Kidney epithelial cell (primary cell): ENCODE measurements at regions not wholly inside any gene's neighbourhood (a gene's known extent, or its start where the extent isn't known, plus 50 kb on each side); places are given as distances from the start of the nearest gene placed in this dataset.

ENCODE experiments used
- DNase-seq: peaks from one replicate; pipeline ENCODE4 v3.0.0-alpha.2; 2010; ENCODE audit warnings: low read depth
- H3K27me3 ChIP-seq: 2 replicates; pipeline ENCODE4 v1.6.0; 2011; ENCODE audit warnings: low read length; ENCODE audit not compliant: control insufficient read depth, insufficient read depth
- H3K36me3 ChIP-seq: 2 replicates; pipeline ENCODE4 v1.5.1; 2011; ENCODE audit warnings: low read length; ENCODE audit not compliant: control insufficient read depth, insufficient read depth
- H3K4me3 ChIP-seq: 2 replicates; pipeline ENCODE4 v1.5.1; 2011; ENCODE audit warnings: low read depth, mild to moderate bottlenecking, control low read depth, low read length
- TF ChIP-seq, protein P1 (sequence below): IDR thresholded peaks from 2 replicates; pipeline ENCODE4 v1.5.1; 2011; ENCODE audit warnings: mild to moderate bottlenecking, moderate library complexity, low read length, control low read depth, inconsistent platforms; ENCODE audit not compliant: insufficient read depth, poor library complexity, severe bottlenecking

DNA sequence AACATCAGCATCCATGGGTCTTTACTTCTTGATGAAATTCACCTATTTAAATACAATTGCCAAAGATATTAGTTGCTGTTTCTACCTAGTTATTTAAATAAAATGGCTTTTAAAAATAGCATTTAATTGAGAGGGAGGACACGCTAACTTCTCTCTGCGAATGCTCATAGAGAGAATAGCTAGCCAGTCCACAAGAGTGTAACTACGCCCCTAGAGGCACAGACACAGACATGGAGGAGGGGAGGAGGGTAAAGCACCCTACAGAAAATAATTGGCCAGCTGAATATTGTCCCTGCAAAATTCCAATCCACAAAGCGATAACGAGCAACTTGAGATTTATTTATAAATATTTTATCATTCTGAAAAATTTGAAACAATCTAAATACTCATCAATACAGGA lies 97.0 kb upstream of the PAPOLG start:
- TF ChIP-seq, protein P1, sequence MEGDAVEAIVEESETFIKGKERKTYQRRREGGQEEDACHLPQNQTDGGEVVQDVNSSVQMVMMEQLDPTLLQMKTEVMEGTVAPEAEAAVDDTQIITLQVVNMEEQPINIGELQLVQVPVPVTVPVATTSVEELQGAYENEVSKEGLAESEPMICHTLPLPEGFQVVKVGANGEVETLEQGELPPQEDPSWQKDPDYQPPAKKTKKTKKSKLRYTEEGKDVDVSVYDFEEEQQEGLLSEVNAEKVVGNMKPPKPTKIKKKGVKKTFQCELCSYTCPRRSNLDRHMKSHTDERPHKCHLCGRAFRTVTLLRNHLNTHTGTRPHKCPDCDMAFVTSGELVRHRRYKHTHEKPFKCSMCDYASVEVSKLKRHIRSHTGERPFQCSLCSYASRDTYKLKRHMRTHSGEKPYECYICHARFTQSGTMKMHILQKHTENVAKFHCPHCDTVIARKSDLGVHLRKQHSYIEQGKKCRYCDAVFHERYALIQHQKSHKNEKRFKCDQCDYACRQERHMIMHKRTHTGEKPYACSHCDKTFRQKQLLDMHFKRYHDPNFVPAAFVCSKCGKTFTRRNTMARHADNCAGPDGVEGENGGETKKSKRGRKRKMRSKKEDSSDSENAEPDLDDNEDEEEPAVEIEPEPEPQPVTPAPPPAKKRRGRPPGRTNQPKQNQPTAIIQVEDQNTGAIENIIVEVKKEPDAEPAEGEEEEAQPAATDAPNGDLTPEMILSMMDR = no peak
- no peaks in the 10 kb centered on the region for H3K36me3 ChIP-seq
- peaks cover 2% of the 10 kb centered on the region for H3K27me3 ChIP-seq
- no peak overlapping the region for H3K4me3 ChIP-seq
- DNase-seq = no peak

DNA sequence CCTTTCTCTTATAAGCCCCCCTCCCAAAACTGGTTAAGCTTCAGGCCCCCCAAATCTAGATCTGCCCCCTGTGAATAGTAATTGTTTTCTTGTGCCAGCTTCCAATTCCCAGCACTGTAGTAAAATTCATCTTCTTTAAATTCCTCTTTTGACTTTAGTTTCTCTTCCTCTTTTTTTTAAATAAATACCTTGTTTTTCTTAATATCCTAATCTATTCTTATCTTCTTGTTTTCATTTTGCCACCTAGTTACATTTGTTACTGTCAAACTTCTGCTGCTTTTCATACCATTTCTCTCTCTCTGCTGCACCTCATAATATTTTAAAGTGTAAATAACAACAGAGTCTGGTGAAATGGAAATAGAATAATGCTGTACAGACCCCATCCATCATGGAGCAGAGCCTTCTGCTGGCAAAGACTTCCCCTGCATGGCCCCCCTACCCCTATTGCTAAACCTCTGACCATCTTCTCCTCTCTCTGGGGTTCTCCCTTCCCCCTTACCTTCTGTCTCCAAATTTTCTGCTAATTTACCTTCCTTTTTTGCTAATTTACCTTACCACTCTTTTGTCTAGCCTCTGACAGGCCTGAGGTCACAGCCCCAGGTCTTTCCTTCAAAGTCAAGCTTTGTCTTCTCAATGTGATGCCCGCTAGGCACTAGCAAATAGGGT lies 94.9 kb upstream of the PAPOLG start:
- TF ChIP-seq, protein P1 = no peak
- no peak for DNase-seq
- no peaks in the 10 kb centered on the region for H3K36me3 ChIP-seq
- no peak overlapping the region for H3K4me3 ChIP-seq
- no peaks in the 10 kb centered on the region for H3K27me3 ChIP-seq

DNA sequence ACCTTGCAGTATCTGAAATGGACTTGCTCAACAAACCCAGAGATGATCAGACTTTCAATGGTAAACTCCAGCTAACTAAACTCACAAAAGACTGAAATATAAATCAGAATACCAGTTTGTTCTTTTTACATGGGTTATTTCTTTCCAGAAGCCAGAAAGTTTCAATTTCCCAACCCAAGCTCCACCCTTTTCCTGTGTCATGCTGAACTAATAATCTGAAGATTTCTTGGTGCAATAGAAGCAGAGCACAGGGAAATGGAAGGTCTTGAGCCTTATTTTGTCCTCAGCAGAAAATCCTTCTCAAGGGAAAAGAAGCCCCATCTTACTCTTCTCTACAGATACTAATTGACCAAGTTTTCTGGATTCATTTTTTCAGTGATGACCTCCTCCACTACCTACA lies 93.3 kb upstream of the PAPOLG start:
- no peak for DNase-seq
- TF ChIP-seq, protein P1 = no peak
- no peaks in the 10 kb centered on the region for H3K27me3 ChIP-seq
- H3K4me3 ChIP-seq = no peak overlapping the region
- no peaks in the 10 kb centered on the region for H3K36me3 ChIP-seq

DNA sequence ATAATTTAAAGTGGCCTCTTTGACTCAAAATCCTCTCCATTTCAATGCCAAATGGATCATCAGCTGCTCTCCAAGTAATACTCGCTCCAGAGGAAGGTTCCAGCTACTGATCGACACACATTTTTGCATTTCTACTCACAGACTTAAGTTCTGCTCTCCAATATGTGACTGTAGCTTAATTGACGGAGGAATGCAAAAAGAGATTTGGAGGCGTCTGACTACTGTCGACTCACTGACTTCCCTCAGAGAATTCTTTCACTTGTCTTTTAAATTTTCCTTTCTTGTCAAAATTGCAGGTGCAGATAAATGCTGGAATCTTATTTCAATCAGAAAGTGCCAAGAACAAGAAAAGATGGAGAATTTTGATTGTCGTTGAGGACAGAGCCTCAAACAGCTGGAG lies 84.1 kb upstream of the PAPOLG start:
- H3K36me3 ChIP-seq = no peaks in the 10 kb centered on the region
- no peak overlapping the region for H3K4me3 ChIP-seq
- TF ChIP-seq, protein P1 = no peak
- no peak for DNase-seq
- no peaks in the 10 kb centered on the region for H3K27me3 ChIP-seq

DNA sequence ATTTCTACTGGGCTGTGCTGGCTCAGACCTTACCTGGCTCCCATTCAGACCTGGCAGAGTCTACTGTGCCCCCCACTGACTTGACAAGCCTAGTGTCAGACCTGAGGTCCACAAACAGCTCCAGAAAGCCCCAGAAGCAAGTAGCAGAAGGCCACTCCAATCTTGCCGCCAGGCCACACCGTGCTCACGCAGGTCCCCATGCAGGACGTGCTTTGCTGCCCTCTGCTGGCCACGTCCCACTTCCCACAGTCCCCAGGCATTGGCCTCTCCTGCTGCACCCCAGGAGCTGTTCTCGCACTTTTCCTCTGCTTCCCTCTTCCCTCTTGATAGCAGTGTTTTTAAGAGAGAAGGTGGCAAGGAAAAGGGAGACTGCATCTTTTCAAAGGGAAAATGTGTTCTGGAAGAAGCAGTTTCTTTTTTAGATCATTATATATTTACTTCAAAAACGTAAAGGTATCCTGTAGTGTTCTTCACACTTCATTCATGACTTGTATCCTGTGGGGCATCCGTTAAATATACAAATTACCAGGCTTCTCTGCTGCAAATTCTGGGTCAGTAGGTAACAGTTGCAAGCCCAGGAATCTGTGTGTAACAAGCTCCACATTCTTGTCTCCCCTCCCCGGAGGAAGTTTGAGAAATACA lies 81.4 kb upstream of the PAPOLG start:
- no peaks in the 10 kb centered on the region for H3K27me3 ChIP-seq
- DNase-seq = peak; percentile 28
- TF ChIP-seq, protein P1 = peak; percentile 94
- no peak overlapping the region for H3K4me3 ChIP-seq
- H3K36me3 ChIP-seq = no peaks in the 10 kb centered on the region

DNA sequence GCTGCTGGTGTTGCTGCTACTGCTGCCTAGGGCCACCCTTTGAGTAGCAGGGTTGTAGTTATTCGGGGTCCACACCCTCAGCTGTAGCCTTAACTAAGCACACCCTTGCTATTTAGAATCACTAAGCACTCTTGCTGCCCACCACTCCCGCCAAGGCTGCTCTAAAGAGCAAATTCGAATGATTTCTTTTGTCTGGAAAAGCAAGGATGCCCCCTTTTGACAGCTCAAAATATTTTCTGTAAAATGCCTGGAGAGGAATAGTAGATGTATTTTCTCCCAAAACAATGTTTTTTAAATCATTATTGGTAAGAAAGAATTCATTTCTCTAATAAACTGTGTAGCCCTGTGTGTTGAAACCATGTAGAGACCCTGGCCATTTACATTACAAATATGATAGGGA lies 80.8 kb upstream of the PAPOLG start:
- no peaks in the 10 kb centered on the region for H3K27me3 ChIP-seq

More for the DNA sequence above, 80.8 kb upstream of the PAPOLG start:
- DNase-seq = no peak
- Histone ChIP-seq H3K4me3 (no peak overlapping the region), H3K36me3 (no peaks in the 10 kb centered on the region)
- TF ChIP-seq, protein P1 = no peak
